ENCODE measurements at regions not wholly inside any gene's neighbourhood (a gene's known extent, or its start where the extent isn't known, plus 50 kb on each side); places are given as distances from the start of the nearest gene placed in this dataset.

- TF ChIP-seq CTCF (IDR thresholded peaks at IDR 0.05; ENCODE audit: control insufficient read depth, extremely low read depth, insufficient read depth): no peak
- H3K4me3 ChIP-seq (ENCODE audit: low read depth, low read length): no peak overlapping the region
- no peak for DNase-seq (ENCODE audit: low read depth)
These were observed 133.8 kb upstream of the PTPN1 start for GRCh38 chr20:50376179-50376887.

GRCh38 chr20:50376888-50377459, 133.2 kb upstream of the PTPN1 start:
- no peak overlapping the region for H3K4me3 ChIP-seq (ENCODE audit: low read depth, low read length)
- TF ChIP-seq CTCF (IDR thresholded peaks at IDR 0.05; ENCODE audit: control insufficient read depth, extremely low read depth, insufficient read depth): no peak
- DNase-seq (ENCODE audit: low read depth): no peak

GRCh38 chr20:50378170-50379000, 131.8 kb upstream of the PTPN1 start:
- TF ChIP-seq CTCF (IDR thresholded peaks at IDR 0.05; ENCODE audit: control insufficient read depth, extremely low read depth, insufficient read depth): no peak
- DNase-seq (ENCODE audit: low read depth): no peak
- H3K4me3 ChIP-seq (ENCODE audit: low read depth, low read length): no peak overlapping the region

GRCh38 chr20:50379049-50379990, 130.9 kb upstream of the PTPN1 start:
- H3K4me3 ChIP-seq (ENCODE audit: low read depth, low read length): no peak overlapping the region
- no peak for TF ChIP-seq CTCF (IDR thresholded peaks at IDR 0.05; ENCODE audit: control insufficient read depth, extremely low read depth, insufficient read depth)
- no peak for DNase-seq (ENCODE audit: low read depth)

GRCh38 chr20:50379991-50380696, 130.0 kb upstream of the PTPN1 start:
- no peak for DNase-seq (ENCODE audit: low read depth)
- H3K4me3 ChIP-seq (ENCODE audit: low read depth, low read length): no peak overlapping the region
- no peak for TF ChIP-seq CTCF (IDR thresholded peaks at IDR 0.05; ENCODE audit: control insufficient read depth, extremely low read depth, insufficient read depth)

GRCh38 chr20:50380697-50381040, 129.5 kb upstream of the PTPN1 start:
- DNase-seq (ENCODE audit: low read depth): no peak
- H3K4me3 ChIP-seq (ENCODE audit: low read depth, low read length): no peak overlapping the region
- peak; percentile 65 for TF ChIP-seq CTCF (IDR thresholded peaks at IDR 0.05; ENCODE audit: control insufficient read depth, extremely low read depth, insufficient read depth)

Measured in LNCaP clone FGC (cell line).